ENCODE measurements at regions not wholly inside any gene's neighbourhood (a gene's known extent, or its start where the extent isn't known, plus 50 kb on each side); places are given as distances from the start of the nearest gene placed in this dataset.
"Not testable (repeated sequence)": the region's sequence is repeated elsewhere in the genome, so short reads cannot be mapped to it uniquely, and the experiment has no call there.

DNA sequence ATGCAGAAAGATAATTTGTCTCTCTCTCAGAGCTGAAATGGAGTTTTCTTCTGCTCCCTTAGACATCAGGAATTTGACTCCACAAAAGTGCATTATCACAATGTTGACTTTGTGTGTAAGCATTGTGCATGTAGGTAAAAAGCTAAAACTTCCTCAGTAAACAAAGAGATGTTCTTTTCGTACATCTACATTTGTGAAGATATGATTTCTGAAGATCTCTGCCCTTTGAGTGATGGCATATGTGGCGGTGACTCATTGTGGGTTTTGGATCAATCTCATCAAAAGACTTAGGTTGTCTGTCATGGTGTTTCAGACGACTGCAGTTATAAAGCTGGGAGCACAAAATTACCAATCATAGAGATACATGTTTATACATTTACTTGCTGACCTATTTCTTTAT is 411.4 kb upstream of the LMO3 start:
- DNase-seq (ENCODE audit: low read depth): no peak
- TF ChIP-seq MYC (IDR thresholded peaks at IDR 0.05; ENCODE audit: low read depth, low read length): no peak
- TF ChIP-seq POLR2A (IDR thresholded peaks at IDR 0.05; ENCODE audit: extremely low read depth, insufficient read length): no peak
- TF ChIP-seq, protein P1, sequence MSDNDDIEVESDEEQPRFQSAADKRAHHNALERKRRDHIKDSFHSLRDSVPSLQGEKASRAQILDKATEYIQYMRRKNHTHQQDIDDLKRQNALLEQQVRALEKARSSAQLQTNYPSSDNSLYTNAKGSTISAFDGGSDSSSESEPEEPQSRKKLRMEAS (IDR thresholded peaks at IDR 0.05; ENCODE audit: low read depth, low read length): no peak
- TF ChIP-seq, protein P2, sequence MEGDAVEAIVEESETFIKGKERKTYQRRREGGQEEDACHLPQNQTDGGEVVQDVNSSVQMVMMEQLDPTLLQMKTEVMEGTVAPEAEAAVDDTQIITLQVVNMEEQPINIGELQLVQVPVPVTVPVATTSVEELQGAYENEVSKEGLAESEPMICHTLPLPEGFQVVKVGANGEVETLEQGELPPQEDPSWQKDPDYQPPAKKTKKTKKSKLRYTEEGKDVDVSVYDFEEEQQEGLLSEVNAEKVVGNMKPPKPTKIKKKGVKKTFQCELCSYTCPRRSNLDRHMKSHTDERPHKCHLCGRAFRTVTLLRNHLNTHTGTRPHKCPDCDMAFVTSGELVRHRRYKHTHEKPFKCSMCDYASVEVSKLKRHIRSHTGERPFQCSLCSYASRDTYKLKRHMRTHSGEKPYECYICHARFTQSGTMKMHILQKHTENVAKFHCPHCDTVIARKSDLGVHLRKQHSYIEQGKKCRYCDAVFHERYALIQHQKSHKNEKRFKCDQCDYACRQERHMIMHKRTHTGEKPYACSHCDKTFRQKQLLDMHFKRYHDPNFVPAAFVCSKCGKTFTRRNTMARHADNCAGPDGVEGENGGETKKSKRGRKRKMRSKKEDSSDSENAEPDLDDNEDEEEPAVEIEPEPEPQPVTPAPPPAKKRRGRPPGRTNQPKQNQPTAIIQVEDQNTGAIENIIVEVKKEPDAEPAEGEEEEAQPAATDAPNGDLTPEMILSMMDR (IDR thresholded peaks at IDR 0.05; ENCODE audit: low read depth, low read length): no peak
- no peak overlapping the region for H3K4me3 ChIP-seq (ENCODE audit: low read depth, low read length)

DNA sequence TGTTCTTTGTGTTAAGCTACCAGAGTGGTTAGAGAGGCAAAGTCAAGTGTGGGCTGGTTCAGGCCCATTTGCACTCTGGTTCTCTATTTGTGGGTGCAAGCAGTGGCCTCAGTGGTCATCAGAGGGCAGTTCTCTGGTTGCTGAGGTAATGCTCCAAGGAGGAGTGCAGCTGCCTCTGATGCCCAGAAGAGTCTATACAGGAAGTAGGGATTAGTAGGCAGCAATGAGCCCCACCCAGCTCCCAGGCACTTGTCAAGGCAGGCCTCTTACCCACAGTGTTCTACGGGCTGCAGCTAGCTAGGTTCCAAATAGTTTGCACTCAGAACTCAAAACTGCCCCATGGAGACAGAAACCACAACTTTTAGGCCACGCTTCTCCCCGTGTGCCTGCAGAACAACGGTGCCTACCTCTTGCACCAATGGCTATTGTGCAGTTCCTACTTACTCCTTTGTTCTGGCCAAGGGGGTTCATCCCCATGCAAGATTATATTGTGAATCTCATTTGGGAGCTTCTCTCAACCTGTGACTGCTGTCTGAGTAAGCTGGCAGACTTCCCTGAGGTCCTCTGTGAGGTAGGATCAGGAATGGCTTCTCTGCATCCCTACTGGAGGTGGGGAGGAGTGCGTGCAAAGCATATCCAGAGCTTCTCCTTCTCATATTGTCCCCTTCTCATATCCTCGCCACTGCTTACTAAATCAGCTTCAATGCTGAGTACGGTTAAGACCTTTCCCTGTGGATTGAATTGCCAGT is 410.3 kb upstream of the LMO3 start:
- no peak for DNase-seq (ENCODE audit: low read depth)
- TF ChIP-seq, protein P2 (IDR thresholded peaks at IDR 0.05; ENCODE audit: low read depth, low read length): no peak
- TF ChIP-seq POLR2A (IDR thresholded peaks at IDR 0.05; ENCODE audit: extremely low read depth, insufficient read length) (no peak), MYC (IDR thresholded peaks at IDR 0.05; ENCODE audit: low read depth, low read length) (no peak)
- TF ChIP-seq, protein P1 (IDR thresholded peaks at IDR 0.05; ENCODE audit: low read depth, low read length): no peak
- no peak overlapping the region for H3K4me3 ChIP-seq (ENCODE audit: low read depth, low read length)

DNA sequence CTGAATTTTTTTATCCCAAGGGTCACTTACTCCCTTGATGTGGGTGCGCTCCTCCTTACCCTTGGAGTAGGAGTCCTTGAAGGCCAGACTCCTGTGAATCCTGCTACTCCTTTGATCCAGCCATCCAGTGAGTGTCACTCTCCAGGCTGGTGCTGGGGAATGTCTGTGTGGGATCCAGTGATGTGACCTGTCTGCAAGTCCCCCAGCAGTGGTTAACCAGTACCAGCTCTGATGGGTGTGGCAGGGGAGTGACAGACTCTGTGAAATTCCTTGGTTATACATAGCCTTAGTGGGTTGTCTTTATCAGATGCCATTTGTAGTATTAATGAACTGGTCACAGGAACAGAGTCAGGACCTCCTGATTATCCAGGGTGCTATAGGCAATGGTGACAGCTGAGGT is 409.5 kb upstream of the LMO3 start:
- no peak overlapping the region for H3K4me3 ChIP-seq (ENCODE audit: low read depth, low read length)
- DNase-seq (ENCODE audit: low read depth): no peak
- TF ChIP-seq MYC (IDR thresholded peaks at IDR 0.05; ENCODE audit: low read depth, low read length) (no peak), POLR2A (IDR thresholded peaks at IDR 0.05; ENCODE audit: extremely low read depth, insufficient read length) (no peak)
- TF ChIP-seq, protein P1 (IDR thresholded peaks at IDR 0.05; ENCODE audit: low read depth, low read length): no peak
- TF ChIP-seq, protein P2 (IDR thresholded peaks at IDR 0.05; ENCODE audit: low read depth, low read length): no peak

DNA sequence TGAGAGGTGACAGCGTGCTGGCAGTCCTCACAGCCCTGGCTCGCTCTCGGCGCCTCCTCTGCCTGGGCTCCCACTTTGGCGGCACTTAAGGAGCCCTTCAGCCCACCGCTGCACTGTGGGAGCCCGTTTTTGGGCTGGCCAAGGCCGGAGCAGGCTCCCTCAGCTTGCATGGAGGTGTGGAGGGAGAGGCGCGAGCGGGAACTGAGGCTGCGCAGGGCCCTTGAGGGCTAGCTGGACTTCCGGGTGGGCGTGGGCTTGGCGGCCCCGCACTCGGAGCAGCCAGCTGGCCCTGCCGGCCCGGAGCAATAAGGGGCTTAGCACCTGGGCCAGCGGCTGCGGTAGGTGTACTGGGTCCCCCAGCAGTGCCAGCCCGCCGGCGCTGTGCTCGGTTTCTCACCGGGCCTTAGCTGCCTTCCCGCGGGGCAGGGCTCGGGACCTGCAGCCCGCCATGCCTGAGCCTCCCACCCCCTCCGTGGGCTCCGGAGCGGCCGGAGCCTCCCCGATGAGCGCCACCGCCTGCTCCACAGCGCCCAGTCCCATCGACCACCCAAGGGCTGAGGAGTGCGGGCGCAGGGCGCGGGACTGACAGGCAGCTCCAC is 401.6 kb upstream of the LMO3 start:
- DNase-seq (ENCODE audit: low read depth); H3K4me3 ChIP-seq (ENCODE audit: low read depth, low read length): not testable (repeated sequence)

DNA sequence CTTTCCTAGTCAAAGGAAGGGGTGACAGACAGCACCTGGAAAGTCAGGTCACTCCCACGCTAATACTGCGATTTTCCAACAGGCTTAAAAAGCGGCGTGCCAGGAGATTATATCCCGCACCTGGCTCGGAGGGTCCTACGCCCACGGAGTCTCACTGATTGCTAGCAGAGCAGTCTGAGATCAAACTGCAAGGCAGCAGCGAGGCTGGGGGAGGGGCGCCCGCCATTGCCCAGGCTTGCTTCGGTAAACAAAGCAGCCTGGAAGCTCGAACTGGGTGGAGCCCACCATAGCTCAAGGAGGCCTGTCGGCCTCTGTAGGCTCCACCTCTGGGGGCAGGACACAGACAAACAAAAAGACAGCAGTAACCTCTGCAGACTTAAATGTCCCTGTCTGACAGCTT is 392.6 kb upstream of the LMO3 start:
- H3K4me3 ChIP-seq (ENCODE audit: low read depth, low read length); DNase-seq (ENCODE audit: low read depth): not testable (repeated sequence)

DNA sequence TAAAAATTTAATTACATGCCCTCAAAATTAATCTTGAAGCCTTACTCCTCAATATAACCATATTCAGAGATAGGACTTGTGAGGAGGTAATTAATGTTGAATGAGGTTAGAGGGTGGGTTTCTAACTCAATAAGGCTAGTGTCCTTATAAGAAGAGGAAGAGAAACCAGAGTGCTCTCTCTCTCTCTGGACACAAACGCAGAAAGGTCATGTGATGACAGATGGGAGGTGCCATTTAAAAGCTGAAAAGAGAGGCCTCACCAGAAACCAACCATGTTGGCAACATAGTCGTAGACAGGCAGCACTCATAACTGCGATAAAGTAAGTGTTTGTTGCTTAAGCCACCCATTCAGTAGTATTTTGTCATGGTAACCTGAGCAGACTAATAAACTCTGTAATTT is 378.5 kb upstream of the LMO3 start:
- peak; percentile 5 for DNase-seq (ENCODE audit: low read depth)
- H3K4me3 ChIP-seq (ENCODE audit: low read depth, low read length): no peak overlapping the region
- TF ChIP-seq, protein P1 (IDR thresholded peaks at IDR 0.05; ENCODE audit: low read depth, low read length): no peak
- TF ChIP-seq, protein P2 (IDR thresholded peaks at IDR 0.05; ENCODE audit: low read depth, low read length): no peak

Data from NB4 (cell line).